ENCODE measurements at regions not wholly inside any gene's neighbourhood (a gene's known extent, or its start where the extent isn't known, plus 50 kb on each side); places are given as distances from the start of the nearest gene placed in this dataset.

- TF ChIP-seq POLR2AphosphoS5 (IDR thresholded peaks at IDR 0.05; ENCODE audit: low read depth) (no peak), CTCF (conservative IDR thresholded peaks at IDR 0.05; ENCODE audit: low read depth in 2 of 2) (no peak), ZNF331 (CRISPR knock-in tag; IDR thresholded peaks at IDR 0.05; ENCODE audit: low read depth) (no peak), EZH2 (IDR thresholded peaks at IDR 0.05; ENCODE audit: low read depth, unreplicated experiment) (no peak), NANOG (IDR thresholded peaks at IDR 0.05; ENCODE audit: borderline replicate concordance) (no peak), STAT1 (IDR thresholded peaks at IDR 0.05; ENCODE audit: unreplicated experiment) (no peak), EZH2phosphoT487 (IDR thresholded peaks at IDR 0.05; ENCODE audit: unreplicated experiment) (no peak), JUNB (IDR thresholded peaks at IDR 0.05; ENCODE audit: unreplicated experiment) (no peak), CREB1 (CRISPR knock-in tag; IDR thresholded peaks at IDR 0.05; ENCODE audit: low read depth) (no peak), ZNF114 (CRISPR knock-in tag; IDR thresholded peaks at IDR 0.05) (no peak), REST (IDR thresholded peaks at IDR 0.05; ENCODE audit: unreplicated experiment) (no peak), ETS1 (IDR thresholded peaks at IDR 0.05) (no peak)
Measured at GRCh38 chr6:165985281-165985805, 182.3 kb downstream of the TBXT start.

Measured in GM23338 (cell line).